NOMO-1 (cell line): ENCODE measurements at regions not wholly inside any gene's neighbourhood (a gene's known extent, or its start where the extent isn't known, plus 50 kb on each side); places are given as distances from the start of the nearest gene placed in this dataset.
A peak's percentile ranks its signal among the peaks of the same experiment; 100 is the strongest.
"Not testable (repeated sequence)": the region's sequence is repeated elsewhere in the genome, so short reads cannot be mapped to it uniquely, and the experiment has no call there.

Experiments
- DNase-seq, 2 experiments: peaks; one replicate each; lab custom pipeline; 2025; ENCODE audit not compliant: unreplicated experiment in 2 of 2; lab: John Stamatoyannopoulos, UW

DNA sequence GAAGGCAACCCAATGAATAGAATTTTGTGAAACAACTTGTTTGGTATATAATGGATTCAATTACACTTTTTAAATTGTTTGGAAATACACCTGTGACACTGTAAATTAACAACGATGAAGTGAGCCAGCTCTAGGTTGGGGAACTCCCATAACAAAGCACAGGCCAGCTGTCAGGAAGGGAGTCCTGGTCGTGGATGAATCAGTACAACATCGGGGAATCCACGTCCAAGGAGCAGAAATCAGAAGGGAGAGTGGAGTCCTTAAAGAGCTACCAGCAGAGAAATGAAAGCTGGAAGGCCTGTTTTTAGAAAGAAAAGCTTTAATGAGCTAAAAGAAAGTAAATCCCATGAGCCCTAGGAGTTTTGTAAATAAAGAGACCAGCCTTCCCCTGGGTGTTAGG is 223.1 kb upstream of the SLC35B3 start:
- no peak for DNase-seq

DNA sequence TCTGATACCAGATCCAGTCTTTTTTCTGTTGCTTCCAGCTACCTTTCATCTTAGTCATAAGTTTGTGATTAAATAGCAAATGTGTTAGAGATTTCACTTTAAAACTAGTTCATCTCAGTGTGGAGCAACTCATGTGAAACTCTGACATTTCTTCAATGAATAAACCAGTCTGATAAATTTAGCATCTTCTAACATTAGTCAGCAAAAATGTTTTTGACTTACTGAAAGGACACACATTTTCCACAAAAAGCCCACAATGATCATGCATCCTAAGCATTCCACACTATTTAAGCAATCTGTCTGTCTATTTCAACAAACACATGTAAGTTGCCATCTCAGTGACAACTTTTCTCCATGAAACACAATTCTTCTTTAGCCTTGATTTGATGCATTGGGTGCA is 222.2 kb upstream of the SLC35B3 start:
- no peak for DNase-seq

DNA sequence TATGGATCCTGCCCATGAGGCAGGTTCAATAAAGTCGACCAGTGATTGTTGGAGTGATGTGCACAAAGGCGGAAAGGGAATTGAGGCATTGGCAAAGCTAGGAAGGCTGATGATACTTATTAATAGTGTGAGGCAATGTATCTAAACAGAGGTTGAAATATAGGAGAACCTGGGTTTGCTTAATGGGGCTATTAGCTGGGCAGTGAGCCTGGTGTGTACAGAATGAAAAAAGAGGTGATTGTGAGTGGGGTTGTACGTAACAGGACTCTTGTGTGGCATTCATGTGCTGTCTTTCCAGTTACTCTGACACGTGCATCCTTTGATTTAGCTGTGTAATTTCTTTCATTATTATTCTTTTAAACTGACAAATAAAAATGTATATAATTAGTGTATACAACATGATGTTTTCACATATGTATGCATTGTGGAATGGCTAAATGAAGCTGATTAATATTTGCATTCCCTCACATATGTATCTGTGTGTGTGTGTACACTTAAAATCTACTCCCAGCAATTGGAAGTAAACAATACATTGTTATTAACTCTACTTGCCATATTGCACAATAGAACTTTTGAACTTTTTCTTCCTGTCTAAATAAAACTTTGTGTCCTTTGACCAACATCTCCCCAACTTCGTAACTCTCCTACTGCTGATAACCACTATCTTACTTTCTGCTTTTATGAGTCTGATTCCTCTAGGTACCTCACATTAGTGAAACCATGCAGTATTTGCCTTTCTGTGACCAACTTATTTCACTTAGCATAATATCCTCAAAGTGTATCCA is 220.5 kb upstream of the SLC35B3 start:
- DNase-seq, result no peak

DNA sequence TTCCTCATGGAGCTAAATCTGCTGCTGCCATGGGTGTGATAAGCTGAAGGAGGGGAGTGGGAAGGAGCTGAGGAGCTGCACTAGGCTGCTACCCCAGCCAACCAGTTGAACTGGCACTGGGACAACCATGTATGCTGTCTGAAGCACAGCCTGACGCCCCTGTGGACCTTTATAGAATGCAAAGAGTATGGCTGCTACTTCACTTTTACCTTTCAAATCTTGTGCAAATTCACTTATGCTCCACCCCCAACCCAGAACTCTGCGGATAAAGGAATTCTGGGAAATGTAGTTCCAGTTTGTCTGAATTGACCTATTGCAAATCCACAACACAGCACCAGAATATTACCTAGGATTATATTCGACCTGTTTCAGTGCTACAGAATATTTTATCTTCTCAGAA is 217.4 kb upstream of the SLC35B3 start:
- DNase-seq, result no peak

DNA sequence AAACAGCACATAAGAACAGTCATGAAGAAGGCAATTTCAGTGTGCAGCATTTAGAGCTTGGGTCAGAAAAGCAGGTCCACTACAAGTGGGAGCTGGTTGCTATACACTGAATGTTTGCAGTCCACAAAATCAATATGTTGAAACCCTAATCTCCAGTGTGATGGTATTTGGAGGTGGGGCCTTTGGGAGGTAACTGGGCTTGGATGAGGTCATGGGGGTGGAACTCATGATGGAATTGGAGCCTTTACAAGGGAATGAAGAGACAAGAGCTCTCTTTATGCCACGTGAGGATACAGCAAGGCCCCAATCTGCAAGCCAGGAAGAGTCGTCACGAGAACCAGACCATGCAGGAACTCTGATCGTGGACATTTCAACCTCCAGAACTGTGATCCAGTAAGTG is 216.7 kb upstream of the SLC35B3 start:
- DNase-seq, result no peak

DNA sequence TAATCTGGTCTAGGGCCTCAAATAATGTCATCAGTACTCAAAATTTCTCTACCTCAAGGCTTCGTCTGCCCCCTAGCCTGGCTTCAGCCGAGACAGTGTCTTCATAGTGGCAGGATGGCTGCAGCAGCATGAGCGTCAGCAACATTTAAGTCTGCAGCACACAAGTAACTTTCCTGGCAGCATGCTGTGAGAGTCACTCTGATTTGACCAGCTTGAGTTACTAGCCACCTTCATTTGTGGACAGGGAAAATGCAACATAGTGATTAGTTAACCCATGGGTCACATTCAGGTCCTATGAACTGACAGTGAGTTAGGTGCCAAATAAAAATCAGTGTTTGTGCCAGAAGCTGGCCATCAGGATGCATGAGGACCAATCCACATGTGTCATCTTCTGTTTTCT is 209.9 kb upstream of the SLC35B3 start:
- DNase-seq, result no peak

DNA sequence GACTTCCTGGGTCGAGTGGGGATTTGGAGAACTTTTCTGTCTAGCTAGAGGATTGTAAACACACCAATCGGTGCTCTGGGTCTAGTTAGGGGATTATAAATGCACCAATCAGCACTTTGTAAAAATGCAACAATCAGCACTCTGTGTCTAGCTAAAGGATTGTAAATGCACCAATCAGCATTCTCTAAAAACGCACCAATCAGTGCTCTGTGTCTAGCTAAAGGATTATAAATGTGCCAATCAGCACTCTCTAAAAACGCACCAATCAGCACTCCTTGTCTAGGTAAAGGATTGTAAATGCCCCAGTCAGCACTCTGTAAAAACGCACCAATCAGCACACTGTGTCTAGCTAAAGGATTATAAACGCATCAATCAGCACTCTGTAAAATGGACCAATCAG is 209.0 kb upstream of the SLC35B3 start:
- DNase-seq, result no peak

DNA sequence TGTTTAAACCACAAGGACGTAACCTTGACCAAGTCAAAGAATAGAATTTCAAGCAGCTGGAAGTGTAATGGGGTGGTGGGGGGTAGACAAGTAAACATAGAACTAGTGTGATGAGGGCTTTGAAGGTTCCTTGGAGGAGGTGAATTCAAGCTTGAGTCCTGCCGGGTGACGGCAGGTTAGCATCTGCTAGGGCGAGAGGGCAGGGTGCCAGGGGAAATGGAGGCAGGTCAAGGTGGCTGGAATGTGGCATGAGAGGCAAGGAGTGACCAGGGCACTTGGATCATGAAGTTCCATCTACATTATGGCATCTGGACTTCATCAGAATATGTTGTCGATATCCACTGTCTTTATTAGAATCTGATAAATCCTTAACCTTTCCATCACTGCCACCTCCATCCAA is 207.5 kb upstream of the SLC35B3 start:
- DNase-seq, result peak in 1 of 2 experiments; percentile 47

DNA sequence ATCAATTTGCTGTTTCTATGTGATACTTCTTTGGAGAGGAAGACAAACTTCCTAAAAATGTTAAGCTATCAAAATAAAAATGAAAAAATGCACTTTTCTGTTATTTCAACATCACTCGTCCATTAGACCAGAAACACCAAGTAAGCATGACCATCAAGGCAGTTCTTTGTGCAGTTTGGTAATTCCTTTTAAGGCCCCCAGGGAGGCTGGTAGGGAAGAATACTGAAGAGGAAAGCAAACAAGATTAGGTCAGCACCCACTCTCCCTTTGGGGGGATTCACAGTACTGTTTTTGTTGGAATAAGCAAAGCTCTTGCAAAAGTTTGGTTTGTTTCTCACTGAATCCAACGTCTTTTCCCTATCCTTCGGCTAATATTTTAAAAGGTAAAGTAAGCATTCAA is 206.8 kb upstream of the SLC35B3 start:
- peak in 1 of 2 experiments; percentile 11 for DNase-seq

DNA sequence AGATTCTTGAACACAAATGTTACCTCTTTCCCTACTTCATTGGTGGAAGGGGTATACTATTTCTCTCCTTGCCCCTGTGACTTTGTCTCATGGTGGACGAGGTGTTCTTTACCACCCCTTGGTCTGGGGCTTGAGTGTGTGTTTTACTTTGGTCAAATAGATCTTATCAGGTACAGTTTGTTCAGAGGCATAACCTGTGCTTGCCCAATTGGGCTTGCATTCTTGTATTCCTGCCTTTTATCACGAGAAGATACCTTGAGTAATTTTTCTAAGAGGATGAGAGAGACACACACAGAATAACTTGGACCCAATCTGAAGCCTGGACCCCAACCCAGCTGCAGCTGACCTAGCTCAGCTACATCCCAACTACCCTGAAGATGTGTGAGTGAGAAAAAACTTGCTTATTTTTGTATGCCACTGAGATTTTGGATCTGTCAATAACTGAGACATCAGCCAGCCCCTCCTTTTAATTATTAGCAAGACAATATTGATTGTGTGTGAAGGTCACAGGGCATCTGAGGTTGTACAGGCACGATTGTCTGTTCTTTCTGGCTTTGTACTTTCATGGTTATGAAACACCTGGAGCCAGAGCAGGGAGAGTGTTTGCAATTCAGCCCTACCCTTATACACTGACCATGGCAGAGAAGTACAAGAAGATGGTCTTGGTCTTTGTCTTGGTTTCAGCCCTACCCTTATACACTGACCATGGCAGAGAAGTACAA is 204.7 kb upstream of the SLC35B3 start:
- no peak for DNase-seq

DNA sequence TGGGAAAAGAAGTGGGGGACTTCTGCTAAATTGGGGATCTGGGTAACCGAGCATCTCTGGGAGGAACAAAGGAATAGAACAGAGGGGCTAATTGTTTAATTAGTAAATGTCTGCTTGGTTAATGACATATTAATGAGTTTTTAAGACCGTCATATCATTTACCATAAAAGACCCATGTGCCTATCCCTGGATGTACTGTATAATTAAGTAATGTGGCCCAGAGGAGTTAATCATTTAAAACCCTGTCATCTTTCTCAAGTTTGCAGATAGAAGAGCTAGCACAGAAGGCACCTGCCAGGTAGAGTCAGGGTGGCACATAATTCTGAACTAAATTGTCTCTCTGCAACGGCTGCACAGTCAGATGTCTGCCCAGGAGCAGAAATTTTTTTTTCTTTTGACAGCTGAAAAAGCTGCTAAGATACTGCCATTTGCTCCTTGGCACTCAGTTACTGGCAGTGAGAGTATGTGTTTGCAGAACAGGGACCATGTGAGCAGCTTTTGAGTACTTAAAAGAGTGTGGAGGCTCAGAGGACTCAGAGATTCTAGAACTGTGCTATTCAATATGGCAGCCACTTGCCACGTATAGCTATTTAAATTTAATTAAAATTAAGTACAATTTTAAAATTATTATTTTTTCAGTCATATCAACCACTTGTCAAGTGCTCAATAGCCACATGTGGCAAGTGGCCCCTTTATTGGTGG is 202.7 kb upstream of the SLC35B3 start:
- no peak for DNase-seq

DNA sequence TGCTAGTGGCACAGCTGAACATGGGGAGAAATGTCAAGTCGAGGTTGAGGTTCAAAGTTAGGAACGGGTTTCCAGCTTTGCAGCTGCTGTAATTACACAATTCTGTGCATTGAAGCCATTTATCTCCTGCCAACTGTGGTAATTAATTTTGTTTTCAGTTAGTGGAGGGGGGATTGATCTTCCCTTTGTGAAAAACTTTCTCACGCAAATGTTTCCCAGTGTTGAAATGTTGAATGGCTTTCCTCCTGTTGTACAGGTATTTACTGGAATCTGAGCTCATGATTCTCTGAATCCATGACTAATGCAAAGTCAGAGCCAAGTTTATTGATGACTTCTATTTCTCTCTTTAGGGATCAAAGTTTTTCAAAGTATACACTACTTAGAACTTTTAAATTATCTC is 198.4 kb upstream of the SLC35B3 start:
- DNase-seq, result no peak

DNA sequence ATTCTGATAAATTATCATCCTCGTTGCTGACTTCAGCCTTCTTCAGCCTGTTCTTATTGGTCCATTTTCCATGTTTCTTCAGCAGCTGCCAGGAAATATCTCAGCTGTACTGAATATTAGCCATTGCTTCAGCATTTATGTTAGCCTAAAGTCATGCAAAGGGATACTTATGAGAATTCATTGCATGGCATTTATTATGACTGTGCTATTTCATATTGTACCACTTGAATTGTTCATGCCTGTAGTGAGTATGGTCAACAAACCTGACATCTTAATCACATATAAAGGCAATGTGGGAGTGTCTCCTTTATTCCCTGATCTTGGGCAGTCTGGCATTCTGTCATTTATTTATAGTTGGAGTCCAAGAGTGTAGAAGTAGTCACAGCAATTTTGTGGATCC is 193.4 kb upstream of the SLC35B3 start:
- DNase-seq, result no peak

DNA sequence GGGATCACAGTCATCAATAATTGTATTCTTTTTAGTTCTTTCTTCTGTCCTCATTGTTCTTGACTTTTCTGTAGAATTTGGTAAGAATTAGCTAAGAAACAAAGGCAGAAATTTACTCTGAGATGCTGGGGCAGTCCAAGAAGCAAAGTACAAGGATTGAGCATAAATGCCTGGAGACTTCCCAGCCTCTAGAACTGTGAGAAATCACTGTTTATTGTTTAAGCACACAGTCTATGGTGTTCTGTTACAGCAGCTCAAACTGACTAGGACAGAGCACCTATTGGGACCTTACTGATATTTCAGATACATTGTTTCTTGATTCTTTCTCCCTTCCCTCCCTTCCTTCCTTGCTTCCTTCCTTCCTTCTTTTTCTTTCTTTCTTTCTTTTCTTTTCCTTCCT is 192.7 kb upstream of the SLC35B3 start:
- DNase-seq, result no peak

DNA sequence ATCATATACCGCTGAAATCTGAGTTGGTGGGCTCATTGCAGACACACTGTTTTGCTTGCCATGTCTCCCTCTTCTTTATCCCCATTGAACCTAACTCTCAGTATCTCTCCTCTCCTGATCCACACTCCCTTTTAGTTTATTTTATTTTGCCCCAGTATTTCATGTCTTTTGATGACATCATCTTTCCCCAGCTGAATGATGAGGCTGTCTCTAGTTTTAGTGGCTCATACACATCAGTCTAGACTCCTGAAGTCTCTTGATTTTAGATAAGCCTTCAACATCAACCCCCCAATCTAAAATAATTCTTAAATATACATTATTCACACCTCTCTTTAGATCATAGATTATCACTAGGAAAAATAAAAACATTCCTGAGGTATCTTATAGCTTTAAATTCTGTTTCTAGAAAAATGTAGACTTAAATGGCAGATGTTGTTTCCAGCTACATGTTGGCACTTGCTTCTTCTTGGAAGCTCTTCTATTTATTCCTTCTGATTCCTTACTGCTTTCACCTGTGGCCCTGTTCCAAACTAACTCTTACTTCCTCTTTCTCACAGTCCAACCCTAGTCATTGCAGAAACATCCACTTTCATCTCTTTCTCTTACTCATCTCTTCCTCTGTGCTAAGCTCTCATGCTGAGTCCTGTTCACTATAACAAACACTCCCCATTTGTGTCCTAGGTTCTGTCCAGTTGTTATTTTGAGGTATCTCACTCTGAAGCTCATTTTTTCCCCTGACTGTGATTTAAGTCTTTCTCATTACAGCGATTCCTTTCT is 191.9 kb upstream of the SLC35B3 start:
- peak in 1 of 2 experiments; percentile 64 for DNase-seq

DNA sequence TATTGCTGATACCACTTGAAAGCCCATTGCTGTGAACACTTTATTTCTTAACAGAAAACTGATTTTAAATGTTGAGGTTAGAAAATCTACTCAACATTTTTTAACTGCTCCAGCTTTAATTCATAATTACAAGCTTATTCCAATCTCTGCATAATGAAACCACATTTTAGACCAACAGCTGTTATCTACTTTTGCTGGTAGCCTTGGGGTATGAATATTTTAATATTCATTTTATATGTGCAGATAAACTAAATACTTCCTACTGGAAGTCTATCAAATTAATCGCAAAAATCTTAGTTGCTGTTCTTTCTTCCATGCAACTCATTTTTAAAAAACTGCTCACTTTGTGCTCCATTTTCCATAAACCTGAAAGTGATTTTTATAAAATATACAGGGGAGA is 189.3 kb upstream of the SLC35B3 start:
- DNase-seq, result no peak

DNA sequence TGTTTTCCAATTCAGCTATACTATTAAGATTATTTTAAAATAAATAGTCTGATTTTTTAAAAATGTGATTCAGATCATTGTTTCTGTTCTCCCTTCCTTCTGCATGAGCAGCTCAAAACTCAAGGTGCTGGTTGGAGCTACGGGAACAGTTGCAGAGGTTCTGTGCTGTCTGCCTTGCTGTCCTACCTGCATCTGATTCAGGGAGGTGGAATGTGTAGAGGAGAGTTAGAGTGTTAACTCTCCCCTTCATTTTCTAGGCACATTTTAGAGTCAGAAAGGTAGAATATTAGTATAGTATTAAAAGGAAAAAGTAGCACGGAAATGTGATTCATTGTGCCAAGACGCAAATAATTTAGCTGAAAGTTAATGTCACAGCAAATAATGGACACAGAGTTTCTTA is 188.1 kb upstream of the SLC35B3 start:
- DNase-seq, result no peak

DNA sequence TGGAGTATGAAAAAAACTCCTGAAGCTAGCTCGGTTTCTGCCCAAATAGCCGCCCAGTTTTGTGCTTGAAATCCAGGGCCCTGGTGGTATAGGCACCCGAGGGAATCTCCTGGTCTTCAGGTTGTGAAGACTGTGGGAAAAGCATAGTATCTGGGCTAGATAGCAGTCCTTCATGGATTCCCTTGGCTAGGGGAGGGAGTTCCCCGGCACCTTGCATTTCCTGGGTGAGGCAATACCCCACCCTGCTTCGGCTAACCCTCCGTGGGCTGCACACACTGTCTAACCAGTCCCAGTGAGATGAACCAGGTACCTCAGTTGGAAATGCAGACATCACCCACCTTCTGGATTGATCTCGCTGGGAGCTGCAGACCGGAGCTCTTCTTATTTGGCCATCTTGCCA is 184.5 kb upstream of the SLC35B3 start:
- DNase-seq, result no peak

DNA sequence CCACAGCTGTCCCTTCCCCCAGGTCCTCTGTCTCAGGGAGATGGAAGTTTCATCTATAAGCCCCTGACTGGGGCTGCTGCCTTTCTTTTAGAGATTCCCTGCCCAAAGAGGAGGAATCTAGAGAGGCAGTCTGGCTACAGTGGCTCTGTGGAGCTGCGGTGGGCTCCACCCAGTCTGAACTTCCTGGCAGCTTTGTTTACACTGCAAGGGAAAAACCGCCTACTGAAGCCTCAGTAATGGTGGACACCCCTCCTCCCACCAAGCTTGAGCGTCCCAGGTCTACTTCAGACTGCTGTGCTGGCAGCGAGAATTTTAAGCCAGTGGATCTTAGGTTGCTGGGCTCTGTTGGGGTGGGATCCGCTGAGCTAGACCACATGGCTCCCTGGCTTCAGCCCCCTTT is 184.1 kb upstream of the SLC35B3 start:
- not testable (repeated sequence) for DNase-seq

DNA sequence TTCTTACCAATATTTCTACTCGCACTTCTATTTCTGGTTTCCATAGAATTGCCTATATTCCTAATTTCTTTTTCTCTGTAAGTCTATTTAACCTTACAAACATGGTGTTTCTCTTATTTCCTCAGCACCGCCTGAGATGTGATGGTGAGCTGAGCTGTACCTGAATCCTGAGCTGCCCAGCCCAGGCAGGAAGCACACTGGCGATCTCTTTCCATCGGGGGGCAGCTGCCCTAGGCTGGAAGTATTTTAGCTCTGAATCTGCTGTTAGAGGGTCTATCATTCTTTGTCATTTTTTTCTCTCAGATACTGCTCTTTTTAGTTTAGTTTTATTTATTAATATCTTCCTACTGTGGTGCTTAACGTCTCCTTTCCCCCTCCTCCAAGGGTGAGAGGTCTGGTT is 173.4 kb upstream of the SLC35B3 start:
- DNase-seq, result no peak
